Stomach (tissue), 8 donors: ENCODE measurements at regions not wholly inside any gene's neighbourhood (a gene's known extent, or its start where the extent isn't known, plus 50 kb on each side); places are given as distances from the start of the nearest gene placed in this dataset.

Experiments used
- DNase-seq, 2 donors: peaks; one replicate each; pipeline versions ENCODE4 v3.0.0 to v3.0.0-alpha.2; 2013 to 2019
- H3K27ac ChIP-seq, 5 donors: fragments of 200-600 bp in 4 of 5; sonication (generic) in 4 of 5; one replicate each; pipeline ENCODE4 v1.5.1; 2013 to 2019; ENCODE audit warnings: mild to moderate bottlenecking in 1 of 5, moderate library complexity in 1 of 5
- H3K27me3 ChIP-seq, 3 donors: fragments of 200-600 bp; sonication (generic); one replicate each; pipeline ENCODE4 v1.5.1; 2017 to 2019; ENCODE audit warnings: mixed run types in 1 of 3
- H3K36me3 ChIP-seq, 4 donors: fragments of 200-600 bp; sonication (generic); 1 replicate in 3 of 4; 2 replicates in 1 of 4; pipeline ENCODE4 v1.5.1; 2016 to 2019
- H3K4me1 ChIP-seq, 4 donors: fragments of 200-600 bp; sonication (generic); one replicate each; pipeline ENCODE4 v1.5.1; 2016 to 2019
- H3K4me3 ChIP-seq, 4 donors: fragments of 200-600 bp; sonication (generic) in 3 of 4; one replicate each; pipeline ENCODE4 v1.5.1; 2016 to 2019; ENCODE audit warnings: mild to moderate bottlenecking in 1 of 4
- H3K9me3 ChIP-seq, 4 donors: fragments of 200-600 bp; sonication (generic); one replicate each; pipeline ENCODE4 v1.5.1; 2016 to 2019
- CTCF ChIP-seq, 7 experiments: fragments of 450-650 bp in 4 of 7; fragments of 200-600 bp in 3 of 7; sonication (generic) in 3 of 7; IDR thresholded peaks; one replicate each; pipeline ENCODE4 v1.5.1; 2016 to 2019; ENCODE audit warnings: antibody characterized with exemption in 7 of 7, control low read depth in 2 of 7, mild to moderate bottlenecking in 1 of 7
- EP300 ChIP-seq: sonication (generic); formaldehyde crosslinking; IDR thresholded peaks from one replicate; pipeline ENCODE4 v1.6.1; 2017; ENCODE audit warnings: antibody characterized with exemption
- POLR2A ChIP-seq, 4 donors: fragments of 450-650 bp; IDR thresholded peaks; one replicate each; pipeline ENCODE4 v1.6.1; 2016; ENCODE audit warnings: antibody characterized with exemption in 4 of 4, control low read depth in 2 of 4, mild to moderate bottlenecking in 1 of 4, moderate library complexity in 1 of 4
- POLR2AphosphoS5 ChIP-seq, 3 donors: sonication (generic); formaldehyde crosslinking; IDR thresholded peaks; one replicate each; pipeline ENCODE4 v1.6.1; 2016; ENCODE audit warnings: antibody characterized with exemption in 3 of 3
- WGBS, 5 donors: extraction: QIAGEN DNeasy Blood & Tissue Kit in 3 of 5; methylation state at CpG; one replicate each; pipeline versions ENCODE4 v1.1.5 to v1.1.7; 2013 to 2018; 5-methylcytosine and 5-hydroxymethylcytosine counted together
- intact Hi-C: fragments of 100-400 bp; cut with DNase I; formaldehyde crosslinking; loops from one replicate; pipeline ENCODE4 v1.15.1; 2023; ENCODE audit warnings: low total_unique reads
- donor health status: healthy with polysubstance abuse.
- donor health status: Bipolar disorder and iron deficiency.
- donor health status: healthy.

GRCh38 chr12:19780460-19780859 lies 341.2 kb downstream of the AEBP2 start:
- H3K4me3 ChIP-seq, result no peak overlapping the region
- TF ChIP-seq POLR2AphosphoS5 (IDR thresholded peaks at IDR 0.05) (no peak), EP300 (no peak), POLR2A (IDR thresholded peaks at IDR 0.05) (no peak), CTCF (IDR thresholded peaks at IDR 0.05) (no peak)
- WGBS, 5 donors, result 48 to 84% (median 66%) methylated on average over 6 of the region's 6 CpGs
- peaks cover 0 to 17% (median 0%) of the 10 kb centered on the region in 3 donors for H3K27me3 ChIP-seq
- intact Hi-C loops, result no loop called here
- no peaks in the 10 kb centered on the region for H3K36me3 ChIP-seq
- peaks cover 0 to 10% (median 0%) of the 10 kb centered on the region in 4 donors for H3K4me1 ChIP-seq
- no peak overlapping the region for H3K27ac ChIP-seq
- no peak for DNase-seq
- peaks cover 0 to 6% (median 0%) of the 10 kb centered on the region in 4 donors for H3K9me3 ChIP-seq

- peaks cover 0 to 17% (median 0%) of the 10 kb centered on the region in 3 donors for H3K27me3 ChIP-seq
- peaks cover 0 to 6% (median 2%) of the 10 kb centered on the region in 4 donors for H3K9me3 ChIP-seq
- WGBS, 5 donors, result 59 to 93% (median 65%) methylated on average over 24 to 29 of the region's 29 CpGs
- H3K4me1 ChIP-seq, result peaks cover 0 to 10% (median 0%) of the 10 kb centered on the region in 4 donors
- no peak overlapping the region for H3K27ac ChIP-seq
- TF ChIP-seq EP300, result no peak
- no peak for TF ChIP-seq POLR2AphosphoS5 (IDR thresholded peaks at IDR 0.05)
- no peak for TF ChIP-seq POLR2A (IDR thresholded peaks at IDR 0.05)
- TF ChIP-seq CTCF (IDR thresholded peaks at IDR 0.05), result no peak
- H3K36me3 ChIP-seq, result no peaks in the 10 kb centered on the region
- no peak overlapping the region for H3K4me3 ChIP-seq
- intact Hi-C loops, result no loop called here
- peak in 1 of 2 donors; percentile 21 for DNase-seq
Measured at GRCh38 chr12:19783547-19784444, 344.5 kb downstream of the AEBP2 start.

GRCh38 chr12:19792028-19792427 lies 352.7 kb downstream of the AEBP2 start:
- Histone ChIP-seq H3K4me1 (no peaks in the 10 kb centered on the region), H3K9me3 (peaks cover 0 to 5% (median 0%) of the 10 kb centered on the region in 4 donors), H3K4me3 (no peak overlapping the region), H3K27me3 (no peaks in the 10 kb centered on the region), H3K36me3 (no peaks in the 10 kb centered on the region), H3K27ac (no peak overlapping the region)
- TF ChIP-seq EP300, result no peak
- no peak for TF ChIP-seq CTCF (IDR thresholded peaks at IDR 0.05)
- TF ChIP-seq POLR2A (IDR thresholded peaks at IDR 0.05), result no peak
- TF ChIP-seq POLR2AphosphoS5 (IDR thresholded peaks at IDR 0.05), result no peak
- DNase-seq, result no peak
- intact Hi-C loops, result no loop called here

- H3K4me3 ChIP-seq, result no peak overlapping the region
- no peak for DNase-seq
- no peaks in the 10 kb centered on the region for H3K36me3 ChIP-seq
- no peaks in the 10 kb centered on the region for H3K27me3 ChIP-seq
- no peaks in the 10 kb centered on the region for H3K9me3 ChIP-seq
- H3K4me1 ChIP-seq, result no peaks in the 10 kb centered on the region
- no peak for TF ChIP-seq POLR2A (IDR thresholded peaks at IDR 0.05)
- TF ChIP-seq EP300, result no peak
- TF ChIP-seq CTCF (IDR thresholded peaks at IDR 0.05), result no peak
- TF ChIP-seq POLR2AphosphoS5 (IDR thresholded peaks at IDR 0.05), result no peak
- intact Hi-C loops, result no loop called here
- no peak overlapping the region for H3K27ac ChIP-seq
- 70 to 99% (median 89%) methylated on average over 1 of the region's 1 CpG for WGBS, 5 donors
Measured at GRCh38 chr12:19794116-19794515, 354.8 kb downstream of the AEBP2 start.
